AG09319 (cell line): ENCODE measurements at regions not wholly inside any gene's neighbourhood (a gene's known extent, or its start where the extent isn't known, plus 50 kb on each side); places are given as distances from the start of the nearest gene placed in this dataset.

Source experiments
- DNase-seq: peaks from one replicate; pipeline ENCODE4 v3.0.0-alpha.2; 2010; ENCODE audit warnings: low read depth; ENCODE audit errors: extremely low read depth
- CTCF ChIP-seq: IDR thresholded peaks from 2 replicates; pipeline ENCODE4 v1.5.1; 2011; ENCODE audit warnings: low read depth, mild to moderate bottlenecking, inconsistent platforms, low read length, moderate library complexity

GRCh38 chr2:106706283-106706682, 179.7 kb downstream of the ST6GAL2 start:
- no peak for DNase-seq
- TF ChIP-seq CTCF: no peak

- no peak for DNase-seq
- TF ChIP-seq CTCF: no peak
These were observed 177.8 kb downstream of the ST6GAL2 start for GRCh38 chr2:106708209-106708608.

GRCh38 chr2:106709229-106709628, 176.7 kb downstream of the ST6GAL2 start:
- TF ChIP-seq CTCF: no peak
- no peak for DNase-seq

- no peak for TF ChIP-seq CTCF
These were observed 166.7 kb downstream of the ST6GAL2 start for GRCh38 chr2:106719222-106719621.

GRCh38 chr2:106720026-106720425, 165.9 kb downstream of the ST6GAL2 start:
- DNase-seq: no peak
- TF ChIP-seq CTCF: no peak

More at GRCh38 chr2:106719222-106719621, 166.7 kb downstream of the ST6GAL2 start:
- DNase-seq: no peak

- DNase-seq: no peak
- TF ChIP-seq CTCF: no peak
These were observed 161.6 kb downstream of the ST6GAL2 start for GRCh38 chr2:106724301-106724794.

- DNase-seq: no peak
- TF ChIP-seq CTCF: no peak
These were observed 151.8 kb downstream of the ST6GAL2 start for GRCh38 chr2:106734165-106734564.
